ENCODE measurements at regions not wholly inside any gene's neighbourhood (a gene's known extent, or its start where the extent isn't known, plus 50 kb on each side); places are given as distances from the start of the nearest gene placed in this dataset.
A peak's percentile ranks its signal among the peaks of the same experiment; 100 is the strongest.
"Not testable (repeated sequence)": the region's sequence is repeated elsewhere in the genome, so short reads cannot be mapped to it uniquely, and the experiment has no call there.

DNA sequence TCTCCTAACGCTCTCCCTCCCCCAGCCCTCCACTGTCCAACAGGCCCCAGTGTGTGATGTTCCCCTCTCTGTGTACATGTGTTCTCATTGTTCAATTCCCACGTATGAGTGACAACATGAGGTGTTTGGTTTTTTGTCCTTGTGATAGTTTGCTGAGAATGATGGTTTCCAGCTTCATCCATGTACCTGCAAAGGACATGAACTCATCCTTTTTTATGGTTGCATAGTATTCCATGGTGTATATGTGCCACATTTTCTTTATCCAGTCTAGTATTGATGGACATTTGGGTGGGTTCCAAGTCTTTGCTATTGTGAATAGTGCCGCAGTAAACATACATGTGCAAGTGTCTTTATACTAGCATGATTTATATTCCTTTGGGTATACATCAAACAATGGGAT, 347.4 kb downstream of the MAGEE1 start:
- H3K4me3 ChIP-seq (ENCODE audit: low read depth, low read length), result not testable (repeated sequence)

DNA sequence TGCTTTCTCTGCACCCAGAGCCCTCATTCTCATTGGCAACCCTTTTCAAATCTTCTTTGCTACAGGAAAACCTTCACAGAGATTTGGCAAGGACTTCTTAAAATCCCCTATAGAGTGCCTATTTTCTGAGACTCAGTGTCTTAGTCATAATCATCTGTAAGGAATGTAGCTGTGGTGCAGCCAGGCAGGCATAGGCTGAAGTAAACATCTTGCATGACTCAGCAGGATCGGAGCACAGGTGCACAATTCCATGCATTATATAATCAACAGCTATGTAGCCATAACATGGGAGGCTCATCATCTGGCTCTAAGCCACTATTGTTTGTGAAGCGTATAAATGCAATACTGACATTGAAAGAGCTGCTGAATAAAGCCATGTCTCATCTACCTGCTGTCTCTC, 368.8 kb downstream of the MAGEE1 start:
- TF ChIP-seq, protein P1, sequence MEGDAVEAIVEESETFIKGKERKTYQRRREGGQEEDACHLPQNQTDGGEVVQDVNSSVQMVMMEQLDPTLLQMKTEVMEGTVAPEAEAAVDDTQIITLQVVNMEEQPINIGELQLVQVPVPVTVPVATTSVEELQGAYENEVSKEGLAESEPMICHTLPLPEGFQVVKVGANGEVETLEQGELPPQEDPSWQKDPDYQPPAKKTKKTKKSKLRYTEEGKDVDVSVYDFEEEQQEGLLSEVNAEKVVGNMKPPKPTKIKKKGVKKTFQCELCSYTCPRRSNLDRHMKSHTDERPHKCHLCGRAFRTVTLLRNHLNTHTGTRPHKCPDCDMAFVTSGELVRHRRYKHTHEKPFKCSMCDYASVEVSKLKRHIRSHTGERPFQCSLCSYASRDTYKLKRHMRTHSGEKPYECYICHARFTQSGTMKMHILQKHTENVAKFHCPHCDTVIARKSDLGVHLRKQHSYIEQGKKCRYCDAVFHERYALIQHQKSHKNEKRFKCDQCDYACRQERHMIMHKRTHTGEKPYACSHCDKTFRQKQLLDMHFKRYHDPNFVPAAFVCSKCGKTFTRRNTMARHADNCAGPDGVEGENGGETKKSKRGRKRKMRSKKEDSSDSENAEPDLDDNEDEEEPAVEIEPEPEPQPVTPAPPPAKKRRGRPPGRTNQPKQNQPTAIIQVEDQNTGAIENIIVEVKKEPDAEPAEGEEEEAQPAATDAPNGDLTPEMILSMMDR (conservative IDR thresholded peaks at IDR 0.05; ENCODE audit: low read depth, low read length), result no peak
- no peak for DNase-seq (ENCODE audit: low read depth)

More for the DNA sequence above, 347.4 kb downstream of the MAGEE1 start:
- DNase-seq (ENCODE audit: low read depth), result not testable (repeated sequence)

DNA sequence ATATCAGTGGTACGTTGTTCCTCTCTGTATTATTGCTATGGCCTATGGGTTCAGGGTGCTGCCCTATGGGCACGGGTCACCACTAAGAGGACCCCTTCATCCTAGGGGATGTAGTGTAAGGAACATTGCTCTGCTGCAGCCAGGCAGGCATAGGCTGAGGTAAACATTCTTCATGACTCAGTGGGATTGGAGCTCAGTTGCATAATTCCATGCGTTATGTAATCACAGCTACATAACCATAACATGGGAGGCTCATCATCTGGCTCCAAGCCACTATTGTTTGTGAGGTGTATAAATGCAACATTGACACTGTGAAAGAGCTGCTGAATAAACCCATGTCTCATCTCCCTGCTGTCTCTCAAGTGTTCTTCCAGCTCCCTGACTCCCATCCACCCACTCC, 375.2 kb downstream of the MAGEE1 start:
- peak; percentile 7 for DNase-seq (ENCODE audit: low read depth)
- H3K4me3 ChIP-seq (ENCODE audit: low read depth, low read length), result no peak overlapping the region
- TF ChIP-seq, protein P1 (conservative IDR thresholded peaks at IDR 0.05; ENCODE audit: low read depth, low read length), result no peak

More for the DNA sequence above, 368.8 kb downstream of the MAGEE1 start:
- no peak overlapping the region for H3K4me3 ChIP-seq (ENCODE audit: low read depth, low read length)

DNA sequence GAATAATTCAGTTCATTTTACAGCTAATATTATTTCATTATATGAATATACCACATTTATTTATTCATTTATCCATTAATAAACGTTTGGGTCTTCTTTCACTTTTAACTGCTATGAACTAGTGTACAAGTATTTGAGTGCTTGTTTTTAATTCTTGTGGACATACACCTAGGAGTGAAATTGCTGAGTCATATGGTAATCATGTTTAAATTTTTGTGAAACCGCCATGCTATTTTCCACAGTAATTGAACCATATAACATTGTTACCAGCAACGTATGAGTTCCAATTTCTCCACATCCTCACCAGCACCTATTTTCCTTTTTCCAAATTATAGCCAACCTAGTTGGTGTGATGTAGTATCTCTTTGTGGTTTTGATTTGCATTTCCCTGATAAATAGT, 388.2 kb downstream of the MAGEE1 start:
- TF ChIP-seq, protein P1 (conservative IDR thresholded peaks at IDR 0.05; ENCODE audit: low read depth, low read length), result no peak

DNA sequence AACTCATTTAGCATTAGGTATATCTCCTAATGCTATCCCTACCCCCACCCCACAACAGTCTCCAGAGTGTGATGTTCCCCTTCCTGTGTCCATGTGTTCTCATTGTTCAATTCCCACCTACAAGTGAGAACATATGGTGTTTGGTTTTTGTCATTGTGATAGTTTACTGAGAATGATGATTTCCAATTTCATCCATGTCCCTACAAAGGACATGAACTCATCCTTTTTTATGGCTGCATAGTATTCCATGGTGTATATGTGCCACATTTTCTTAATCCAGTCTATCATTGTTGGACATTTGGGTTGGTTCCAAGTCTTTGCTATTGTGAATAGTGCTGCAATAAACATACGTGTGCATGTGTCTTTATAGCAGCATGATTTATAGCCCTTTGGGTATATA, 389.8 kb downstream of the MAGEE1 start:
- not testable (repeated sequence) for DNase-seq (ENCODE audit: low read depth)

More for the DNA sequence above, 388.2 kb downstream of the MAGEE1 start:
- H3K4me3 ChIP-seq (ENCODE audit: low read depth, low read length), result no peak overlapping the region
- DNase-seq (ENCODE audit: low read depth), result no peak

DNA sequence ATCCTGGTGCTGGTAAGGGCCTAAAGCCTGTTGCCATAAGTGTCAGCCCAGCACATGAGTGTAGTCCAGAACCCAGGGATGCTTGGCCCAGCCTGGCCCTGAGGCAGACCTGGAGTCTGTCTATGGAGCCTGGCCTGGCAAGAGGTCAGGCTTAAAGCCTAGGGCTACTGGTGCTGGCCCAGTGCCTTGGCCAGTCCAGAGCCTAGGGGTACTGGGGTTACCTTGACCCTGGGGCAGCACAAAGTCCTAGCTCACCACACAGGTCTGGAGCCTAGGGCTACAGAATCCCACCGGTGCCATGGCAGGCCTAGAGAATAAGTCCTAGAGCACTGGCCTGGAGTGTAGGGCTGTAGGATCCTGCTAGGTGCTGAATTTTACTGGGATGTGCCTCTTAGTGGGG, 393.8 kb downstream of the MAGEE1 start:
- no peak for DNase-seq (ENCODE audit: low read depth)
- H3K4me3 ChIP-seq (ENCODE audit: low read depth, low read length), result no peak overlapping the region
- TF ChIP-seq, protein P1 (conservative IDR thresholded peaks at IDR 0.05; ENCODE audit: low read depth, low read length), result no peak

More for the DNA sequence above, 389.8 kb downstream of the MAGEE1 start:
- not testable (repeated sequence) for H3K4me3 ChIP-seq (ENCODE audit: low read depth, low read length)

DNA sequence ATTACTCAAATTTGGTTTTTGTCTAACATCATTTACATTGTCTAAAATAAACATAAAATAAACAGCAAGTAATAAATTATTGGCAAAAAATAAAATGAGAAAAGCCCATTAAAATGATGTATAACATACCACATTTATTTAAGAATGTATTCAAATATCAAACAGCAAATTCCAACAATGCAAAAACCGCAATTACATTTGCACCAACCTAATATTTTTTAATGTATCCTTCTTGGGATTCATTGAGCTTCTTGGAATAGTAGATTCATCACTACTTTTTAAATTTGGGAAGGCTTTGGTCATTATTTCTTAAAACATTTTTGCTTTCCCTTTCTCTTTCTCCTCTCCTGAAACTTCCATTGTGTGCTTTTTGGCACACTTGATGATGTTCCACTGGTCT, 400.2 kb downstream of the MAGEE1 start:
- TF ChIP-seq, protein P1 (conservative IDR thresholded peaks at IDR 0.05; ENCODE audit: low read depth, low read length), result no peak
- H3K4me3 ChIP-seq (ENCODE audit: low read depth, low read length), result no peak overlapping the region
- no peak for DNase-seq (ENCODE audit: low read depth)

DNA sequence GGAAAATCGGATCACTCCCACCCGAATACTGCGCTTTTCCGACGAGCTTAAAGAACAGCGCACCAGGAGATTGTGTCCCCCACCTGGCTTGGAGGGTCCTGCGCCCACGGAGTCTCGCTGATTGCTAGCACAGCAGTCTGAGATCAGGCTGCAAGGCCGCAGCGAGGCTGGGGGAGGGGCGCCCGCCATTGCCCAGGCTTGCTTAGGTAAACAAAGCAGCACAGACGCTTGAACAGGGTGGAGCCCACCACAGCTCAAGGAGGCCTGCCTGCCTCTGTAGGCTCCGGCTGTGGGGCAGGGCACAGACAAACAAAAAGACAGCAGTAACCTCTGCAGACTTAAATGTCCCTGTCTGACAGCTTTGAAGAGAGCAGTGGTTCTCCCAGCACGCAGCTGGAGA, 413.4 kb downstream of the MAGEE1 start:
- H3K4me3 ChIP-seq (ENCODE audit: low read depth, low read length); DNase-seq (ENCODE audit: low read depth): not testable (repeated sequence)

DNA sequence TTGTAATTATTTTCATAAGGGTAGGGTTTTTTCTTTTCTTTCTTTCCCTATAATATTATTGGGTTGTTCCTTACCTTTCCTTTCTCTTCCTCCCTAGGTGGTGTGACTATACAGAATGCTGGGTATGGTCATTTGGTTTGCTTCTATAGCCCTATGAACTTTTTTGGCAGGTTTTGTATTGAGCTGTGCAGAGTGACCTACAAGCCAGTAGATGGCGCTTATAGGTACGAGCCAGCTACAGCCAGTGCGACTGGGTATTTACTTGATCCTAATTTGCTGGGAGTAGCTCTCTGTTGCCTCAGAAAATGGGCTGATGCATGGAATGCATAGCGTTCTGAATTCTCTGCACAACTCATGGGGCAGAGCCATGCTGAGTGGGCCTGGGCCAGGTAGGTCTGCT, 423.3 kb downstream of the MAGEE1 start:
- TF ChIP-seq, protein P1 (conservative IDR thresholded peaks at IDR 0.05; ENCODE audit: low read depth, low read length), result no peak
- no peak overlapping the region for H3K4me3 ChIP-seq (ENCODE audit: low read depth, low read length)
- DNase-seq (ENCODE audit: low read depth), result no peak
